ENCODE measurements at regions not wholly inside any gene's neighbourhood (a gene's known extent, or its start where the extent isn't known, plus 50 kb on each side); places are given as distances from the start of the nearest gene placed in this dataset.

GRCh38 chr10:53130337-53130736 is 357.8 kb upstream of the MBL2 start:
- Histone ChIP-seq H3K4me1 (no peaks in the 10 kb centered on the region), H3K27me3 (replicated peaks in 1 of 7) (no peaks in the 10 kb centered on the region), H3K4me3 (no peak overlapping the region), H3K27ac (no peak overlapping the region), H3K36me3 (no peaks in the 10 kb centered on the region), H3K9me3 (no peaks in the 10 kb centered on the region)
- TF ChIP-seq POLR2AphosphoS5 (IDR thresholded peaks at IDR 0.05) (no peak), POLR2A (IDR thresholded peaks at IDR 0.05) (no peak), CTCF (IDR thresholded peaks at IDR 0.05 in 8 of 11, conservative IDR thresholded peaks at IDR 0.05 in 3 of 11) (no peak)
- intact Hi-C loops (cut with DNase I; ENCODE audit: low total_unique reads), result no loop called here
- DNase-seq, result no peak

- Histone ChIP-seq H3K9me3 (peaks cover 0 to 3% (median 0%) of the 10 kb centered on the region in 8 donors), H3K27ac (no peak overlapping the region), H3K4me1 (no peaks in the 10 kb centered on the region), H3K36me3 (no peaks in the 10 kb centered on the region), H3K4me3 (no peak overlapping the region), H3K27me3 (replicated peaks in 1 of 7) (no peaks in the 10 kb centered on the region)
- no peak for TF ChIP-seq POLR2A (IDR thresholded peaks at IDR 0.05)
- no peak for TF ChIP-seq CTCF (IDR thresholded peaks at IDR 0.05 in 8 of 11, conservative IDR thresholded peaks at IDR 0.05 in 3 of 11)
- TF ChIP-seq POLR2AphosphoS5 (IDR thresholded peaks at IDR 0.05), result no peak
- intact Hi-C loops (cut with DNase I; ENCODE audit: low total_unique reads), result no loop called here
- WGBS, 5 donors, result 71 to 83% (median 78%) methylated on average over 4 of the region's 4 CpGs
- no peak for DNase-seq
These were observed 355.1 kb upstream of the MBL2 start for GRCh38 chr10:53127686-53128085.

- Histone ChIP-seq H3K27ac (no peak overlapping the region), H3K36me3 (no peaks in the 10 kb centered on the region), H3K27me3 (replicated peaks in 1 of 7) (no peaks in the 10 kb centered on the region), H3K9me3 (peaks cover 0 to 4% (median 0%) of the 10 kb centered on the region in 8 donors), H3K4me3 (no peak overlapping the region), H3K4me1 (no peaks in the 10 kb centered on the region)
- intact Hi-C loops (cut with DNase I; ENCODE audit: low total_unique reads), result no loop called here
- WGBS, 5 donors, result 58 to 77% (median 61%) methylated on average over 4 of the region's 4 CpGs
- TF ChIP-seq CTCF (IDR thresholded peaks at IDR 0.05 in 8 of 11, conservative IDR thresholded peaks at IDR 0.05 in 3 of 11) (no peak), POLR2AphosphoS5 (IDR thresholded peaks at IDR 0.05) (no peak), POLR2A (IDR thresholded peaks at IDR 0.05) (no peak)
- DNase-seq, result no peak
These were observed 350.7 kb upstream of the MBL2 start for GRCh38 chr10:53123311-53123710.

- intact Hi-C loops (cut with DNase I; ENCODE audit: low total_unique reads), result no loop called here
- 69 to 80% (median 72%) methylated on average over 4 of the region's 4 CpGs for WGBS, 5 donors
- Histone ChIP-seq H3K9me3 (peaks cover 0 to 9% (median under 1%) of the 10 kb centered on the region in 8 donors), H3K4me1 (no peaks in the 10 kb centered on the region), H3K4me3 (no peak overlapping the region), H3K27me3 (replicated peaks in 1 of 7) (no peaks in the 10 kb centered on the region), H3K36me3 (no peaks in the 10 kb centered on the region), H3K27ac (no peak overlapping the region)
- DNase-seq, result no peak
- TF ChIP-seq CTCF (IDR thresholded peaks at IDR 0.05 in 8 of 11, conservative IDR thresholded peaks at IDR 0.05 in 3 of 11), result no peak
- no peak for TF ChIP-seq POLR2A (IDR thresholded peaks at IDR 0.05)
- no peak for TF ChIP-seq POLR2AphosphoS5 (IDR thresholded peaks at IDR 0.05)
These were observed 349.7 kb upstream of the MBL2 start for GRCh38 chr10:53122281-53122680.
